Mesodermal cell (in vitro differentiated cells): ENCODE measurements at regions not wholly inside any gene's neighbourhood (a gene's known extent, or its start where the extent isn't known, plus 50 kb on each side); places are given as distances from the start of the nearest gene placed in this dataset.

ENCODE experiments used
- H3K27ac ChIP-seq: 2 replicates; pipeline ENCODE4 v1.7.0; 2013; ENCODE audit warnings: mild to moderate bottlenecking, low read depth, low read length, moderate library complexity; ENCODE audit not compliant: severe bottlenecking
- H3K36me3 ChIP-seq: 2 replicates; pipeline ENCODE4 v1.7.1; 2013; ENCODE audit warnings: mild to moderate bottlenecking, low read length, moderate library complexity; ENCODE audit not compliant: control insufficient read depth, insufficient read depth
- H3K4me1 ChIP-seq: one replicate; pipeline ENCODE4 v1.7.1; 2013; ENCODE audit warnings: mild to moderate bottlenecking, low read length; ENCODE audit not compliant: insufficient read depth, control insufficient read depth, poor library complexity, severe bottlenecking
- H3K4me3 ChIP-seq: 2 replicates; pipeline ENCODE4 v1.7.0; 2013; ENCODE audit warnings: low read length, control low read depth, mild to moderate bottlenecking; ENCODE audit not compliant: insufficient read depth, poor library complexity, severe bottlenecking; ENCODE audit errors: extremely low read depth
- H3K9me3 ChIP-seq: 2 replicates; pipeline ENCODE4 v1.7.1; 2013; ENCODE audit warnings: mild to moderate bottlenecking, low read length, moderate library complexity; ENCODE audit not compliant: control insufficient read depth
- WGBS, 2 experiments: methylation state at CpG; one replicate each; pipeline ENCODE4 v1.1.5; 2013; ENCODE audit warnings: missing lambda C conversion rate in 2 of 2; ENCODE audit not compliant: insufficient coverage in 2 of 2; 5-methylcytosine and 5-hydroxymethylcytosine counted together

- Histone ChIP-seq H3K9me3 (no peaks in the 10 kb centered on the region), H3K4me1 (no peaks in the 10 kb centered on the region), H3K27ac (no peak overlapping the region), H3K36me3 (no peaks in the 10 kb centered on the region), H3K4me3 (no peak overlapping the region)
- WGBS, 2 experiments: no CpG with 5 or more reads among the region's 4 CpGs
Measured at GRCh38 chrX:3221643-3222042, 124.8 kb downstream of the MXRA5 start.

DNA sequence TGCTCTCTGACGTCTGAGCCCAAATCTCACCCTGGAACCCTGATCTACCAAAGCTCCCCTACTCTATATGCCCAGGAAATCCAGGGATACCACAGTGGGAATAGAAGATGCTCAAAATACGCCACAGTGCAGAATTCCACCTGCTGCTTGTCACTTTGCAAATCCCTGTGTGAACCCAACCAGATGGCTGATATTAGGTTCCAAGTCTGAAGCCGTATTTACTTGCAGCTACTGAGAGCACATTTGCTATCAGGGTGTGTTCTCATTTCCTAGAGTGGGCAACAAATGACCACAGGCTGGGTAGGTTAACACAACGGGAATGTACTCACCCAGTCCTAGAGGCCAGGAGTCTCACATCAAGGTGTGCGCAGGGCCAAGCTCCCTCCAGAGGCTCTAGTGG lies 126.8 kb downstream of the MXRA5 start:
- no peak overlapping the region for H3K4me3 ChIP-seq
- H3K36me3 ChIP-seq: no peaks in the 10 kb centered on the region
- 86 to 100% methylated on average over 1 of the region's 5 CpGs for WGBS, 2 experiments
- no peaks in the 10 kb centered on the region for H3K9me3 ChIP-seq
- no peaks in the 10 kb centered on the region for H3K4me1 ChIP-seq
- H3K27ac ChIP-seq: no peak overlapping the region

- 80 to 81% methylated on average over 4 to 5 of the region's 6 CpGs for WGBS, 2 experiments
- Histone ChIP-seq H3K4me1 (no peaks in the 10 kb centered on the region), H3K9me3 (no peaks in the 10 kb centered on the region), H3K4me3 (no peak overlapping the region), H3K27ac (no peak overlapping the region), H3K36me3 (no peaks in the 10 kb centered on the region)
Measured at GRCh38 chrX:3219231-3219630, 127.2 kb downstream of the MXRA5 start.

GRCh38 chrX:3218442-3218841 lies 128.0 kb downstream of the MXRA5 start:
- Histone ChIP-seq H3K4me1 (no peaks in the 10 kb centered on the region), H3K9me3 (no peaks in the 10 kb centered on the region), H3K27ac (no peak overlapping the region), H3K36me3 (no peaks in the 10 kb centered on the region), H3K4me3 (no peak overlapping the region)
- WGBS, 2 experiments: 84 to 86% methylated on average over 1 of the region's 1 CpG

DNA sequence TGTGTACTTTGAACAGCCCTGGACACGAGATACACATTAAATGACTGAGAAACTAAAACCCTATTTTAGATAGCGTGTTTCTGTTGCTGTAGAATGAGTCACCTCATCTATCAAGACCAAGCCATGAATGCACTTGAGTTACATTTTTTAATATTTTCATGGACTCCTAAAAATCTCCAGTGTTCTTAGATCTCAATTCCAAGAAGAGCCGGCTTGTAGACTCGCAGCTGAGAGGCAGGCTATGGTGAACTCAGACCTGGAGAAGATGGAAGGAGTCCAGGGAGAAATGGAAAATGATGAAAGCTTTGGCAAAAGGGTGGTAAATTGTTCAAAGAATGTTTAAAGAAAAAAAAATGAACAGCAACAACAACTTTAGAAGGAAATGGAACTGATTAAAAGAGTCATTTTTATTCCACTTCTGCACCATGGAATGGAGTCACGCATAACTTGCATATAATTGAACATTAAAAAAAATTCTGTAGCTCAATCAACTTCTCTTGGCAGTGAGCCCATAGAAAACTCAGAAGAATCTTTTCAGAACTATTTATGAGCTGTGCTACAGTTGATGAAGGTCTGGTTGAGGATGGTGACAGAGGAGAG lies 129.8 kb downstream of the MXRA5 start:
- Histone ChIP-seq H3K36me3 (no peaks in the 10 kb centered on the region), H3K9me3 (no peaks in the 10 kb centered on the region), H3K4me1 (no peaks in the 10 kb centered on the region), H3K4me3 (no peak overlapping the region), H3K27ac (no peak overlapping the region)
- no CpG with 5 or more reads among the region's 5 CpGs for WGBS, 2 experiments

DNA sequence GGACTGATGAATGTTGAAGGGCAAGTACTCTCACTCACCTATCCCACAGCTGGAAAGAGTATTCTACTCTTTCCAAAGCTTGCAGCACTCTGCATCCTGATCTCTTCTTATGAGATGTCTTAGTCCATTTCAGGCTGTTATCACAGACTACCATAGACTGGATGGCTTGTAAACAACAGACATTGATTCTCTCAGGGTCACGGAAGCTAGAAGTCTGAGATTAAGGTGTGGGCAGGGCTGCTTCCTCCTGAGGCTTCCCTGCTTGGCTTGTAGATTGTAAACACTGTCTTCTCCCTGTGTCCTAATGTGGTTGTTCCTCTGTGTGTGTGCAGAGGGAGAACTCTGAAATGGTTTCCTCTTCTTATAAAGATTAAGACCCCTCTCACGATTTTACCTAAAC lies 131.2 kb downstream of the MXRA5 start:
- Histone ChIP-seq H3K4me3 (no peak overlapping the region), H3K9me3 (no peaks in the 10 kb centered on the region), H3K27ac (no peak overlapping the region), H3K4me1 (no peaks in the 10 kb centered on the region), H3K36me3 (no peaks in the 10 kb centered on the region)
- WGBS, 2 experiments: no CpG with 5 or more reads among the region's 2 CpGs

- no peaks in the 10 kb centered on the region for H3K9me3 ChIP-seq
- H3K4me3 ChIP-seq: no peak overlapping the region
- no peaks in the 10 kb centered on the region for H3K4me1 ChIP-seq
- H3K27ac ChIP-seq: no peak overlapping the region
- H3K36me3 ChIP-seq: no peaks in the 10 kb centered on the region
- 60% methylated on average over 1 of the region's 6 CpGs; no CpG with 5 or more reads in 1 of the 2 experiments for WGBS, 2 experiments
Measured at GRCh38 chrX:3206314-3206713, 140.1 kb downstream of the MXRA5 start.

GRCh38 chrX:3204606-3205005 lies 141.8 kb downstream of the MXRA5 start:
- no CpG with 5 or more reads among the region's 5 CpGs for WGBS, 2 experiments
- H3K9me3 ChIP-seq: no peaks in the 10 kb centered on the region
- no peaks in the 10 kb centered on the region for H3K36me3 ChIP-seq
- no peaks in the 10 kb centered on the region for H3K4me1 ChIP-seq
- no peak overlapping the region for H3K4me3 ChIP-seq
- H3K27ac ChIP-seq: no peak overlapping the region

GRCh38 chrX:3195845-3196244 lies 150.6 kb downstream of the MXRA5 start:
- H3K4me1 ChIP-seq: no peaks in the 10 kb centered on the region
- no CpG with 5 or more reads among the region's 1 CpG for WGBS, 2 experiments

DNA sequence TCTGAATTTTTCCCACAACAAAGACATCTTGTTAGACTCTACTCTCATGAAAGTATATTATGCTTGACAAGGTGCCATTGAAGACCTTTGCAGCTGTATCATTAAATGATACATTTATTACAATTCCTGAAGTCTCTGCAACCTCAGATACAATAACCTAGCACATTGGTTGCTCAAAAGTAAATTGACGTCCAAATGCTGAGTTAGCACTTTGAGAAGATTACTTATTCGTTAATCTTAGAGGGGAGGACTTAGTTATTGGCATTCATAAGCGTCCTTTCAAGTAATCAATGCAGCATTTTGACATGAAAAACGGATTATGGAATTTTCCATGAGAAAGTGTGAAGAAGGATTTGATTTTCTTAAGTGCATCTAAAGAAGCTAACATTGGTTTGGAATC lies 151.6 kb downstream of the ARSF start:
- no peaks in the 10 kb centered on the region for H3K9me3 ChIP-seq
- no peak overlapping the region for H3K4me3 ChIP-seq
- 90% methylated on average over 3 of the region's 4 CpGs; no CpG with 5 or more reads in 1 of the 2 experiments for WGBS, 2 experiments
- H3K36me3 ChIP-seq: no peaks in the 10 kb centered on the region
- no peak overlapping the region for H3K27ac ChIP-seq
- H3K4me1 ChIP-seq: peaks cover 6% of the 10 kb centered on the region

More at GRCh38 chrX:3195845-3196244, 150.6 kb downstream of the MXRA5 start:
- Histone ChIP-seq H3K9me3 (no peaks in the 10 kb centered on the region), H3K27ac (no peak overlapping the region), H3K4me3 (no peak overlapping the region), H3K36me3 (no peaks in the 10 kb centered on the region)

DNA sequence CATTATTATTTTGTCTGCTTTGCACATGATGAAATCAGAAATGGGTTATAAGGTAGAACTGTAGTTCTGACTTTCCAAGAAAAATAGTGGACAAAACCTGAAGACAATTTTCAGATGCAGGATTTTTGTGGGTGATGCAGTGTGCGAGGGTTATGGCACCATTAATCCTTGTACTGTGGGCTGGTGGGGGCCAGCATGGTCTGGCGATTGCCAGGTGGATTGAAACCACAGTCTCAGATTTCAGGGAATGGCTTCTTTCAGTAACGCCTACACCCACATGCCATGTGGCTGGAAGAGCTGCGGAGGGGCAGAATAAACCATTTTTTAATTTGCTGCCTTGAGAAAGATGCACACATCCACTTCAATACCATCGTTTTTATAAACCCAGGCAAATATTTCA lies 150.5 kb downstream of the ARSF start:
- no peak overlapping the region for H3K27ac ChIP-seq
- peaks cover 6% of the 10 kb centered on the region for H3K4me1 ChIP-seq
- H3K4me3 ChIP-seq: no peak overlapping the region
- no peaks in the 10 kb centered on the region for H3K9me3 ChIP-seq
- 100% methylated on average over 1 of the region's 5 CpGs; no CpG with 5 or more reads in 1 of the 2 experiments for WGBS, 2 experiments
- no peaks in the 10 kb centered on the region for H3K36me3 ChIP-seq
